GM03348 (cell line): ENCODE measurements at regions not wholly inside any gene's neighbourhood (a gene's known extent, or its start where the extent isn't known, plus 50 kb on each side); places are given as distances from the start of the nearest gene placed in this dataset.

Experiments used
- DNase-seq: peaks from one replicate; pipeline ENCODE4 v3.0.0; 2012; ENCODE audit warnings: low spot score

DNA sequence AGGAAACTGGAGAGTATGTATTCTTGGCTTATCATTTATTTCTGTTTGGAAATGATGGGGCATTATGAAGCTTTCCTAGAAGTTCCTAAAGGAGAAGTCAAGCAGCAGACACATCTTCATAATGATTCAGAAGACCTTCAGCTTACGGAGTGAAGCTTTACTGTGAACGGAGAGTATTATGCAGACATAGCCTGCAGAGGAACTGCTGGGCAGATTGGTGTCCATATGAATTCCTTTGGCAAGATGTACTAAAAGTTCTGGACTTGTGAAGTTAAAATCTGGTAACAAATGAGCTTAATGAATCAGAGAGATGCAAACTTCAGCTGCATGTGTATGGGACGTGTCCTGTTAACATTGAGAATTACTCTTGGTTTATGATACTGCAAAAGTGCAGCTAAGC is 60.1 kb downstream of the NABP1 start:
- DNase-seq = no peak

DNA sequence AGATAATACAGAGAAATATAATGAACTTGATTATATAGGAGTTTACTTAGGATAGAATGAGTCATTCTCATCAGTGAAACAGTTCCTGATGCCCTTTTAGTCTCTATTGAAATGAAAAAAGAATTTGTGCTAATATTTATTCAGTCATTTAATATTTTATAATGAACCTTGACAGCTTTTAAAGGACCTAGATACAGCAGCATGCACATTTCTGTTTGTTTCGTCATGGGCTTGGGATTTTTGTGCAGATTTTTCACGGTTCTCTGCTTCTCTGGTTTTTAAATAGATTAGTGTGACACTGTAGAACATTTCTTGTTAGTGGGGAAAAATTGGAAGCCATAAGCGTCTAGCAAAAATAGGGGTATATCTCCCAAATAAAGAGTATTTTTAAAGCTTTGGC is 60.7 kb downstream of the NABP1 start:
- no peak for DNase-seq

DNA sequence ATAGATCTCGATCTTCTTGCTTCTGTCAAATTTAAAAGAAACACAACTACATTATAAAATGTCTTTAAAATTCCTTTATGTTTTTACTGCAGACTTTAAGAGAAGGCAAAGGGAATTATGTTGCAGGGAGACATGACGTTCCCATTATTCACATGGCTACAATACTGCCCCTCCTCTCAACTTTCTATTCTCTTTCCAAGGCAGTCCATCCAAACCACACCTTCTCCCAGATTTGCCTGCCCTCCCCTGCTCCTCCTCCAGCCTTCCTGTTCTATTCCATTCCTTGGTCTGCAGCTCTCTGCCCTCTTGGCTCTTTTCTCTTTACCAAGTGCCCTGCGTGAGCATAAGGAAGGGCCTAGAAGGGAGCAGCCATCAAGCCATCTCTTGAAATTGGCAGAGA is 61.3 kb downstream of the NABP1 start:
- DNase-seq = no peak

DNA sequence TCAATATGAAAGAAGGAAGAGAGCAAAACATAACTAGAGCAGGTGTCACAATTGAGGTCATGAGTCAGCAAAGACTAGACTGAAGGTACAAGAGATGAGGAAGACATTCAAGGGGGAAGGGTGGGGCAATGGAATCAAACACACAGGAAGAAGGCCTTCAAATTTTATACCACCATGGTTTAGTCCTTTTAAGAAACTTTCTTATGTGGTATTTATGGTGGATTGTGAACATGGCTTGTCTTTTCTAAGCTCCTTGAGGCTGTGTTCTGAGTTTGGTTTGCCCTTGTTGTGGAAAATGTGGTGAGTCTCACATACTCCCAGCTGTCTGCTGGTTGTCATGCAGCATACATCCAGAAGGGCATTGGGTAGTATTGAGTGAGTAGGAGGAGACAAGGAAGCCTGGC is 62.1 kb downstream of the NABP1 start:
- no peak for DNase-seq

DNA sequence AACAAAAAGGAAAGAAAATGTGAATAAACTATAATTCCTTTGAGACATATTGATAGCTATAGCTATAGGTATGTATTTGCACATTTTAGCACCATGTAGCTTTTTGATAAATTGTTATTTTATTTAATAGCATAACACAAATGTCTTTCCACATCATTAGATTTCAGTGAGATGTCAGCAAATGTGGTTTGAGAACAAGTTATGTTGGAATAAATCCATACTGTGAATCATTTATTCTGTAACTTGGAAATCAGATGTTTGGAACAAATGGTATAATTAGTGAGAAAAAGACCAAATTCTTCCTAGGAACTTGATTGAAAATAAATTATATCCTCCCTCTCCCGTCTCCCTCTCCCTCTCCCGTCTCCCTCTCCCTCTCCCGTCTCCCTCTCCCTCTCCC is 62.8 kb downstream of the NABP1 start:
- DNase-seq = peak; percentile 37

DNA sequence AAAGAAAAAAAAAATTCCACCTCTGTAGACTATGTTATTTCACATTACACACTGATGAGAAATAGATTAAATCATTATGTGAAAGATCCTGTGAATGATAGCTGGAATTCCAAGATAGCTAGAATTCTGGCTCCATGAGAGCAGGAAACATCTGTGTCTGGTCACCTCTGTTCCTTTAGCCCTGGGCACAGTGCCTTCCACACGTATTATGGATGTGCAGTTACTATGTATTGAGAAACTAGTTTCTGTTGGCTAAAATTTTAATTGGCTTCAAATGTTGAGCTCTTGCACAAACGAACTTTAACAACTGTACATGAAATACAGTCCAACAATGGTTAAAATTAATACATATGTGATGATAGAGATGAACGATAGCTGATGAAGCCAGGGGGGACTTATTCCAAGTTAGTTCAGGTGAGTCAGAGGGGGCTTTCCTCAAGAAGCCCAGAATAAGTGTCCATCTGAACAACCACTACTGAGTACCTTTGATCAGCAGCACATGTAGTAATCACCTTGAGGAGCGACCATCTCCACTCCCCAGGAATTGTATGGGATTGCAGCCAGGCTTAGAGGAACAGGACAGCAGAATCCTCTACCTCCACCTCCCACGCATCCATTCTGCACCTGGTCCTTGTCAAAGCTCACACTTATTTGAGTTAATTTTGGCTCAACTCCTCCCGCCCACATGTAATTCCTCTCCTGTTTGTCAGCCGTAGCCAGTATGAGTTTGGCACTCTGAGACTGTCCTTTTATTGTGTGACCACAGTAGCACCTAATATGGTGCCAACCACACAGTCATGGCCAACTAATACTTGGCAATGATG is 68.6 kb downstream of the NABP1 start:
- DNase-seq = peak; percentile 74

DNA sequence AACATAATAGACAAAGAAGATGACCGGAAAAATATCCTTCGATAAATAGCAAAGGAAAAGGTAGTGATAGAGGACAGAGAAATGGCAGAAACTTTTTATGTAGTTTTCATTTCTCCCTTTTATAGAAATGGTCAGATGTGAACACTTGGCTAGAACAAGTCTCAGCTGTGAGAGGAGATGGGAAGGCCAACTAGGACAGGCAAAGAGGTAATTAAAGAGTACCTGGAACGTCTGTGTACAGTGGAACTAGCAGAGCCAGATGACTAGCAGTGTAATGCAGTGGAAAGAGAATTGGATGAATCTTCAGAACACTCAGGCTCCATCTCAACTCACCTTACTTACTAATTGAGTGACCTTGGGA is 69.2 kb downstream of the NABP1 start:
- DNase-seq = no peak

DNA sequence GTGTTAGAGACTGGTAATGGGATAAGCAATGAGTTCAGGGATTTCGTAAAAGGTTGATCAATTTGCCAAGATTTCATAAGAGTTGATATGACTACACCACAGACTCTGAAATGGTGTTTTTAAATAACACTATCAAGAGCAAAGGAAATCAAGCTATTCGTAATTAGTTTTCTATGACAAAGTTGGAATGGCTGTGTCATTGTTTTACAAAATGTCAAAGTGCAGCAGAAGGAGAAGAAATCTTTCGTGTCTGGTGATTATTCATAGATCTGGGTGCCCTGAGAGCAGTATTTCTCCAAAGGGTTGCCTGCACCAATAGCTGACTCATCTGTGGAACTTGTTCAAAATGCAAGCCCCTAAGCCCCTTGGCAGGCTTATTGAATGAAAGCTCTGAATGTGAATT is 70.1 kb downstream of the NABP1 start:
- DNase-seq = peak; percentile 33

DNA sequence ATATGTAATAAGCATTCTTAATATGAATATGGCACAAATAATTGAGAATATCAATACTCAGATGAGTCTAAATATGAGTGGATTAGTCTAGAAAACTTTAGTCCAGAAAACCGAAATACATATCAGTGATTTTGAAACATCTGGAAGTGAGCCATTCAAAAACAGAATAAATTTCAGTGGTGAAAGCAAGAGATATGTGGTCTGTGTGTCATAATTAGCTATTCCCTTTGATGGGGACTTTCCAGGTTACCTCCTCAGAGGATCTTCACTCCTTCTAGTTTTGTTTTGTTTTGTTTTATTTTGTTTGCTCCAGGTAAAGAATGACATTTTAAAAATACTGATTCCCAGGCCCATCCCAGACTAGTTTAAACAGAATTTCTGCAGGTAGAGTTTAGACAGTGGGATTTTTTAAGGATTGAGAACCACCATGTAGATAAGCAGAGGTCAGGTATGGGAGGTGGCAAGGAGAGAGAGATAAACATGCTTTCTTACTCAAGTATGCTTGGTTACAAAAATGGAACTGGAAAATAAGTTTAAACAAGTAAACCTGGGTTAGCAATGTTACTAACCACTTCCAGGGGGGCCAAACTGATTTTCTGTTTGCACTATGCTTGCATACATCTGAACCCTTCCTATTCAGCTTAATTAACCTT is 70.7 kb downstream of the NABP1 start:
- DNase-seq = no peak

DNA sequence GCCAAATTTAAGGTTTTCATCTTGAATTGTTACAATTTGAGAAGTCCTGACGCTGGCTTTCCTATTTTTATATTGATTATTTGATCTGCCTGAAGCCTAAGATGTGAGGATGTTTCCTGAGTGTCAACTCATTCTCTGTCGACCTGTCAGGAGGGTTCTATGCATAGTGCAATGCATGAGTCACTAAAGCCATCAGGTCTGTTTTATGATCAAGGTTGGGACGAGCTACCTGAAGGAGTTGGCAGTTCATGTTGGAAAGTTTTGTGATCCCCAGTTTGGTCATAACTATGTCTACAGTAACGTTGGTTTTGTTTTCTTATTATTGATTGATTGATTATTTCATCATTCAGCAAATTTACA is 71.2 kb downstream of the NABP1 start:
- no peak for DNase-seq

DNA sequence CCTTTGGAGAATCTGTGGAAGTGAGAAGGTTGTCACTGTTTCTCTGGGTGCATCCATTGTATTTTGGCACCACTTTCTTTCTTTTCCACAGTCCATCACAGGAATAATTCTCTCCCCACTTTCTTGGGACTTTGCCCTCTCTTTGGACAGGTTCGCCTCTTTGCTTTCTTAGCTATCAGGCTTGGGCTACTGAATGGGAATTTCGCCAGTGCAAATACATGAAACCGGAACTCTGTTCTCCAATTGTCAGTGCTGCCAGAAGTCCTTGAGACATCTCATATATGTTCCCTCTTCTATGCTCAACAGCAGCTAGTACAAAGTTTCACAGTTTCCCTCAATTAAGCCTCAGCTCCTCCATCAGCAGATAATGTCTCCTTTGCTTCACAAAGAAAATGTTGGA is 76.2 kb downstream of the NABP1 start:
- no peak for DNase-seq

DNA sequence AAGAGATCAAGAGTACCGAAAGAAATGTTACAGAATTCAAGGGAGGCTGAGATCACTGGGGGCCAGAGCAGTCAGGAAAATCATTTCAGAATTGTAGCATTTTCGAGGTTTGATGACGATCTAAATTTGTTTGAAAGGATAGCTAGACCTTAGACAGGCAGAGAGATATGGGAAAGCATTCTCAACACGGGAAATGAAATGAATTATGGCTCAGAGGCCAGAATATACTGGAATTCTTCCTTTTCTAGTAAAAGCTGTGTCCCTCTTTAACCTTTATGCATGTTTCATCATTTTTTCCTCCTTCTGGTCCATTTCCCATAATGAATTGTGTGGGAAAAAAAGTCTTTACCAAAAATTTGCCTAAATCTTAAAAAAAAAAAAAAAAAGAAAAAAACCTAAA is 78.8 kb downstream of the NABP1 start:
- DNase-seq = peak; percentile 10

DNA sequence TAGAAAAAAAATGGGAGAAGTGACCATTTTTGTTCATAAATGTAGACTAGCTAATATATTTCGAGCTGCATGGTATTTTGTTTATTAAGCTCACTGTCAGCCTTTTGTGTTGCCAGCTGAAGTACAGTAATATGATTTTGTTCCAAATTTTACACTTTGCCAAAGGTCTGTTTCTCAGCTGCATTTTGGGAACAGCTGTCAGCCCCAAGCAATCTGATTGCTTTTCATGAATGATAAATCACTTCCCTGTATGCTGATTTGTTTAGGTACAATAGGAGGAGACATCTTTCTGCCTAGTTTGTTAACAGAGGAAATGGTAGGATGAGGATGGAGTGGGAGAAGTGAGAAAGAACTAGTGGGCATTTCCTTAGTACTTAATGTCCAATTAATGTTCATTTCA is 79.3 kb downstream of the NABP1 start:
- DNase-seq = no peak

DNA sequence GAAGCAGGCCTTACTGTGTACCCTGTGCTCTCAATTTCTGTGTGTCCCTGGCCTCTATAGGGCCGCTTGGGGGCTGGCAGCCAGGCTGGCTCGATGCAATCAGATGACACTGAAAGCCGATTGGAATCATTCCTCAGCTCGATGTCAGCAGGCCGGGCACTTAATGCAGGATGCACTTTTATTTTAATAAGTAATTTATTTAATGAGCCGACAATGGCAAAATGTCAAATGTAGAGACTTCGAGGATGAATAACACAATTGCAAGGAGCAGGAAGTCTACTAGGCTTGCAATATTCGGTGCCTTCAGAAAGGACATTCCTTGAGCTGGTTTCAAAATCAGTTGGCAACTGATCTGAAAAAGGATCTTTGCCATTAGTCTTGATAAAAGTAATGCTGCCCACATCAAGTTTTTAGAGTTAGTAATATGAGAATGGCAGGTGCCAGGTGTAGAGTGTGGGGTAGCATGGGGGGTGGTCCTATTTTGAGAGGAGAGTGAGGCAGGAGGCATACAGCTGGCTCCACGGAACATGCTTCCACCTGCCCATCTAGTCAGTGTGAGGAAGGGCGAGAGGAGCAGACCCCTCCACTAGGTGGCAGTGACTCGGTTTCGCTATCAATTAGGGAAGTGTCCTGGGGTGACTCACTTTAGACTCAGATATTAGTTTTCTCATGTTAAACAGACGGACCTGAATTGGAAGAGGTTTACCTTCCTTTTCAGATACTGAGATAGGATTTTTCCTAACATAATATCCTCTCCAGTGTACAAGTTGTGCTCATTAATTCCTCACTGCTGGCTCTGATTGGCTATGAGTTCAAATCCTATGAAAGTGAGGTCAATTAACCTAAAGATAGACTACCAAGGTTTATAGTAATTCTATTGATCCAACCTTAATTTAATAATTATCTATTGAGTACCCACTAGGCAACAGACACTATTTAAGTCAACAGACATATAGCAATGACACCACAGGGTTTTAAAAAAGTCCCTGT is 80.9 kb downstream of the NABP1 start:
- DNase-seq = peak; percentile 35

DNA sequence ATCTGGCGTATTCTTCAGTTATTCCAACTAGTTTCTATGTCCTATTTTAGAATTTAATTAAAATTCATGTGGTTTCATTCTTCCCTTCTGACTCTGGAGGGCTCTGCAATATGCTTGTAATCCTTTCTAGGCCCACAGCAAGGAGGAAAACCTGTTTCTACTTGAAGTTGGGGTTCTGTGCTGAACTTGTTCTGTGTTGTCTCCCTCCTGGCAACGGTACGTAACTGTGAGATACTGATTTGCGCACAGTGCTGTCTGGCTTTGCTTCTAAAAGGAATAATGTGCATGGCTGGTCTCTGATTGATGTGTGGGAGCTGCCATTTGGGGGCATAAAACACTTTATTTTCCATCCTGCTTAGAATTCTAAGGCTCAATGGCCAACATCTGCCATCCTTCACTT is 81.7 kb downstream of the NABP1 start:
- no peak for DNase-seq

DNA sequence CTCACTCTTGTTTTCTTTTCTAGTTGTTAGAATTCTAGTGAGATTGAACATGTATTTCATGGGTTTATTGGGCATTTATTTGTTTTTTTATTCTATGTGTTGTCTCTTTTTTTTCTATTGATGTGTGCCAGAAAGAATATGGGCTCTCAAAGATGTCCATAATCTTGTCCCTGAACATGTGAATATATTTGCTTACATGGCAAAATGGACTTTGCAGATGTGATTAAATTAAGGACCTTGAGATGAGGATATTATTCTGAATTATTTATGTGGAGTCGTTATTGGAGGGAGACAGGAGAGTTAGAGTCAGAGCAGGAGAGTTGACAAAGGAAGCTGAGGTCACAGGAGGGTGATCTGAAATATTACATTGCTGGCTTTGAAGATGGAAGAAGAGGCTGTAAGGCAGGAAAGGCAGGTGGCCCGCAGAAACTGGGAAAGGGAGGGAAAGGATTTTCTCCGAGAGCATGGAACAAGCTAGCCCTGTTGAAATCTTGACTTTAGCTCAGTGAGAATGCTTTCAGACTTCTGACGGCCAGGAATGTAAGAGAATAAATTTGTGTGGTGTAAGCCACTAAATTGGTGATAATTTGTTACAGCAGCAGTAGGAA is 82.8 kb downstream of the NABP1 start:
- no peak for DNase-seq

DNA sequence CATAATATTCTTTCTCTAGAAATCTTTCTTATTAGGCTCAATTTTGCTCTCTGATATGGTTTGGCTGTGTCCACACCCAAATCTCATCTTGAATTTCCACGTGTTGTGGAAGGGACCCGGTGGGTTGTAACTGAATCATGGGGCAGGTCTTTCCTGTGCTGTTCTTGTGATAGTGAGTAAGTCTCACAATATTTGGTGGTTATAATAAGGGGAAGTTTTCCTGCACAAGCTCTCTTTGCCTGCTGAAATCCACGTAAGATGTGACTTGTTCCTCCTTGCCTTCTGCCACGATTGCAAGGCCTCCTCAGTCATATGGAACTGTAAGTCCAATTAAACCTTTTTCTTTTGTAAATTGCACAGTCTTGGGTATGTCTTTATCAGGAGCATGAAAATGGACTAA is 73.8 kb downstream of the CAVIN2 start:
- no peak for DNase-seq

DNA sequence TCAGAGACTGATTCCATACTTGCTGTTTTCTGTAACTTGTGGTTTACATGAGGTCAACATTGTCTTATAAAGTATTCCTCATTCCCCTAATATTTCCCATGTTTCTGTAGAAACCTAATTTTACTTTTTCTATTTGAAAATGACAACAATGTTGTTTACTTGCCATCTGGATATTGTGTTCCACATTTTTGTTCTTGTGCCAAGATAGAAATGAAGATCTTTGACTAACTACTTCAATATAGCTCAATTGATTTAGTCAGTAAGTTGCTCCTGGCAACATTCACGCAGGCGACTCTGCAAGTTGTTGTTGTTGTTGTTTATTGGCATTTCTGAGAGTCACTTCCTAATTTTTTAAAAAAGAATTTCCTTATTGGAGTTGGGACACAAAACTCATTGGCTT is 69.5 kb downstream of the CAVIN2 start:
- DNase-seq = no peak

DNA sequence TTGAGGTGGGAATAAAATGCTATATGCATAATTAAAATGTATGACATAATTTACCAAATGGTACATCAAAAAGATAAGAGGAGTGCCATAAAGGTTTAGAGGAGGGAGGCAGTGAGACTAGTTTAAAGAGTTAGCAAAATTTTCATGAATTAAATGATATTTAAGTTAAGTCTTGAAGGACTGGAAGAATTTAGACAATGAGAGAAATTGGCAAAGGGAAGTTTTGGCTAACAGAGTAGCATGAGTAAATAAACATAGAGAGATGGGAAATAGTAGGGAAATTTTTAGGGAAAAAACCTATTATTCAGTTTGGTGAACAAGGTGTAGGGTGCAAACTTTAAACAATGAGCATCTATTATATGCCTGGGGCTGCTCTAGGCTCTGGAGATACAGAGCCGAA is 68.8 kb downstream of the CAVIN2 start:
- DNase-seq = no peak

DNA sequence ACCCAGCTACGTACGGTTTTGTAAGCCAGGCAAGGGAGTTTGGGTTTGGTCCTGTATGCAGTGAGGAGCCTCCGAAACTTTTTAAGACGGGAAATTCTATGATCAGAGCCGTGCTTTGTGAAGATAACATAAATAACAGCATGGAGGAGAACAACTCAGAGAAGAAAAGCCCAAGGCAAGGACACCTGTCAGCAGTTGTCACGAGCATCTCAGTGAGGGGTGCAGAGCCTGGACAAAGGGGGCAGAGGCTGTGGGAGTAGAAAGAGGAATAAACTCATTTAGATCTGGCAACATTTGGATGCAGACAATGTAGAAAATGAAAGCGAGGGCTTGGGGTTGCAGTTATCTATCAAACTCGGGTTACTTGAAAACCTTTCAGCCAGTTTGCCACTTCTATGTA is 64.5 kb downstream of the CAVIN2 start:
- no peak for DNase-seq

DNA sequence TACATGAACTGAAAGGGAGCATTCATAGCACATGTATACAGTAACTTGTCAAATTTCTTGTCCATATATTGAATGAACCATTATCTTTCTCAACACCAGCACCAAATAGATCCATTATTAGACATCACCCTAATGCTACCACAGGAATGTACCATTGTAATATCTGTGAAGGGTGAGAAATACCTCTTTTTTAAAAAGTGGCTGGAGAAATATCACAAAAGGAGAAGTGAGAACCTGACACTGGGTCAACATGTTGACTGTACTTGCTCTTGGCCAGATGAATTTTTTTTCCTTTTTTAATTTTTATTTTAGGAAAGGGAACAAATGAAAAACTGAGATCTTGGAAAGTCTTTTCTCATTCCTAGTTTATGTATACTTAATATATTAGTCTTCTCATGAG is 63.5 kb downstream of the CAVIN2 start:
- no peak for DNase-seq
